ENCODE measurements at regions not wholly inside any gene's neighbourhood (a gene's known extent, or its start where the extent isn't known, plus 50 kb on each side); places are given as distances from the start of the nearest gene placed in this dataset.

DNA sequence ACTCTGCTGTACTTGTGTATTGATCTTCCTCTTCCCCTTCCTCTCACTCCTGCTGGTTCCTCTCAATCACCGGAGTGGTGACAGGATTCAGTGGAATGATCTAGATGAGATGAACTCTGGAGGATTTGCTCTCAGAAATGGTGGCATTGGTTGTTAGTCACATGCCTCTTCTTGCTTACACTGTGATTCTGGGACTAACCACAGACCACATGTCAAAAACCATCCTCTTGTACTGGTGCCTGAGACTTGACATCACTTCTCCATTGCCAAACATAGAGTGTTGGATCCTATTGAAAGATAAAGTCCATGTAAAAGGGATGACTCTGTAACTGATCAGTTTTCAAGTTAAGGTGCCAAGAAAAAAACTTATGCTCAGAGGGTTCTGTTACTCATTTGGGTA lies 506.5 kb downstream of the DMAC1 start:
- TF ChIP-seq CTCF (conservative IDR thresholded peaks at IDR 0.05 in 1 of 2, IDR thresholded peaks at IDR 0.05 in 1 of 2; ENCODE audit: low read depth in 1 of 2, low read length in 2 of 2) (no peak), EZH2 (IDR thresholded peaks at IDR 0.05; ENCODE audit: low read length, missing control alignments) (no peak)

Data from fibroblast of lung (primary cell).